Mesothelial cell of epicardium (in vitro differentiated cells): ENCODE measurements at regions not wholly inside any gene's neighbourhood (a gene's known extent, or its start where the extent isn't known, plus 50 kb on each side); places are given as distances from the start of the nearest gene placed in this dataset.

Experiments used
- DNase-seq, 2 experiments: peaks; one replicate each; pipeline ENCODE4 v3.0.0; 2021; ENCODE audit warnings: low spot score in 2 of 2; ENCODE audit not compliant: unreplicated experiment in 2 of 2
- H3K27ac Mint-ChIP-seq: 2 replicates; pipeline ENCODE4 v1.8.0; 2021; ENCODE audit warnings: mixed read lengths
- H3K27me3 Mint-ChIP-seq: 2 replicates; pipeline ENCODE4 v1.8.0; 2021; ENCODE audit warnings: low read depth, mixed read lengths
- H3K36me3 Mint-ChIP-seq: 2 replicates; pipeline ENCODE4 v1.8.0; 2021; ENCODE audit warnings: mixed read lengths
- H3K4me1 Mint-ChIP-seq: 2 replicates; pipeline ENCODE4 v1.8.0; 2021; ENCODE audit warnings: mixed read lengths
- H3K4me3 Mint-ChIP-seq: 2 replicates; pipeline ENCODE4 v1.8.0; 2021; ENCODE audit warnings: mild to moderate bottlenecking, moderate library complexity, mixed read lengths
- H3K9me3 Mint-ChIP-seq: 2 replicates; pipeline ENCODE4 v1.8.0; 2021; ENCODE audit warnings: mixed read lengths
- CTCF ChIP-seq: fragments of 200-600 bp; sonication (generic); IDR thresholded peaks from one replicate; pipeline ENCODE4 v1.5.0; 2021; ENCODE audit warnings: antibody characterized with exemption; ENCODE audit not compliant: unreplicated experiment

DNA sequence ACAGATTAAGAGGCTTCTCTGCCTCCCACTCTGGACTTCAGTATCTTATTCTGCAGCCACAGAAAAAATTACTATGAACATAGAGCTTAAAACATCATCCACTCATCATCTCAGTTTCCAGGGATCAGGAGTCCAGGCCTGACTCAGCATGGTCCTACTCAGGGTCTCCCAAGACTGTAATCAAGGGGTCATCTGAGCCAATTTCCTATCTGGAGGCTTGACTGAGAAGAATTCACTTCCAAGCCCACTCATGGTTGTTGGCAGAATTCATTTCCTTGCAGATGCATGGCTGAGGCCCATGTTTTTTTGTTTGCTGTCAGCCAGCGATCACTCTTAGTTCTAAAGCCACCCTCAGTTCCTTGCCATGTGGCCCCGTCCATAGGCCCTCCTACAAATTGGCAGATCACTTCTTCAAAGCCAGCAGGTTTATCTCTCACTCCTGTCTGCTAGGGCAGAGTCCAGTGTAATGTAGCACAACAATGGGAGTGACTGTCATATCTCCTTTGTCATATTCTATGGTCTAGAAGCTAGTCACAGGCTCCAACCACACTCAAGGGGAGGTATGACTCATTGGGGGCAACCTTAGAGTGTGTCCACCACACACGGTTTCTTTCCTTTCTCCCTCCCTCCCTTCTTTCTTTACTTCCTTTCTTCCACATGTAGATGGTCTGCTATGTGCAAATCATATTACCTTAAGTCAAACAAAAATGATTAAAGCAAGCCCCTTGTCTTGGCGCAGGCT, 251.6 kb downstream of the QDPR start:
- TF ChIP-seq CTCF, result no peak
- Mint-ChIP-seq H3K4me1 (no peaks in the 10 kb centered on the region), H3K4me3 (no peak overlapping the region), H3K36me3 (no peaks in the 10 kb centered on the region), H3K9me3 (peaks cover 8% of the 10 kb centered on the region), H3K27me3 (peaks cover 10% of the 10 kb centered on the region), H3K27ac (no peak overlapping the region)
- DNase-seq, result no peak

DNA sequence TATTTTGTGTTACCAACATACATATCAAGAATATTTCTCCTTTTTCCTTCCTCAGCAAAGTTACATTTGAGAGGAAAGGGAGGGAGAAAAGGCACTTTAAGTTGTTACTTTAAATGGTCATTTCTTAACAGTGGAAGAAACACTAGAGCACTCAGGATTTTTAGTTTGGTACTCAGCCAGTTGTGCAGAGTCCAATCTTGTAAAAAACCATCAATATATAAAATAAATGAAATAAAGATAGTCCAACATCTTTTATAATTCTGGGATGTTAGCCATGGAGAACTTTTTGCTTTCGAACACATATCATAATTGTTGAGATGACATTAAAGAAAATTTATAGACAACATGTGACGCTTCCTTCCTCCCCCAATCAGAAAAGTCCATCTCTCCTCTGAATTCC, 253.8 kb downstream of the QDPR start:
- H3K4me3 Mint-ChIP-seq, result no peak overlapping the region
- H3K4me1 Mint-ChIP-seq, result no peaks in the 10 kb centered on the region
- H3K36me3 Mint-ChIP-seq, result no peaks in the 10 kb centered on the region
- no peak overlapping the region for H3K27ac Mint-ChIP-seq
- DNase-seq, result no peak
- peaks cover 5% of the 10 kb centered on the region for H3K27me3 Mint-ChIP-seq
- no peak for TF ChIP-seq CTCF
- H3K9me3 Mint-ChIP-seq, result peaks cover 8% of the 10 kb centered on the region

DNA sequence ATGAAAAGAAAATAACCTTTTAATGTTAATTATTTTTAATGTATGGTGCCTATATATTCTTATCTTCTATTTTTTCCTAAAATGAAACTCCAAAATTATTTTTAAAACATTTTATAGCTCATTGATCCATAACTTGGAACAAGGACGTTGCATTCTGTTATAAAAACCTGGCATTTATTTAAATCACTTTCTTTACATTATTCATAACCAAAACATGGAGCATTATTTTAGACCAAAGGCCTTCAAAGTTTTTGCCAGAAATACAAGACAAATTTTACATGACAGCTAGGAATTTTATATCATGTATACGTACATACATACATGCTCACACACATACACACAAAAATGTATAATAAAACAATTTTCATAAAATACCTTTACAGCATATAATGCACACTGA, 259.8 kb downstream of the QDPR start:
- no peak overlapping the region for H3K4me3 Mint-ChIP-seq
- no peaks in the 10 kb centered on the region for H3K9me3 Mint-ChIP-seq
- H3K27me3 Mint-ChIP-seq, result peaks cover 5% of the 10 kb centered on the region
- H3K27ac Mint-ChIP-seq, result no peak overlapping the region
- TF ChIP-seq CTCF, result no peak
- H3K4me1 Mint-ChIP-seq, result no peaks in the 10 kb centered on the region
- no peak for DNase-seq
- no peaks in the 10 kb centered on the region for H3K36me3 Mint-ChIP-seq

DNA sequence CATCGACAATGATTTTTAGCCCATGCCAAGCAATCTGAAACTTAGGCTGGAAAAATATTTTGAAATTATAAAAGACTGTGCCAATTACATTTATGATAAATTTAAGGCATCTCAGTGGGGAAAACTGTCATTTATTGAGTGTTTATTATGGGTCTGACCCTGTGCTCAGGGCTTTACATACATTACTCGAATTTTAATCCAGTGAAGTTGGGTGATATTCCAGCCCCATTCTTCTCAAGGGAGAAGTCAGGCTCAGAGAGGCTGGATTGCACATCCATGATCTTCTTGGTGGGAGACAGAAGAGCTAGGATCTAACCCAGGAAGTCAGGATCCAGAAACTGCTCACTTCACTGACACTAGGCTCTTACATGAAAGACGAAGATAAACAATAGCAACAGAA, 260.8 kb downstream of the QDPR start:
- Mint-ChIP-seq H3K27ac (no peak overlapping the region), H3K36me3 (no peaks in the 10 kb centered on the region), H3K27me3 (peaks cover 5% of the 10 kb centered on the region), H3K9me3 (no peaks in the 10 kb centered on the region), H3K4me3 (no peak overlapping the region), H3K4me1 (peaks cover 1% of the 10 kb centered on the region)
- no peak for DNase-seq
- no peak for TF ChIP-seq CTCF

DNA sequence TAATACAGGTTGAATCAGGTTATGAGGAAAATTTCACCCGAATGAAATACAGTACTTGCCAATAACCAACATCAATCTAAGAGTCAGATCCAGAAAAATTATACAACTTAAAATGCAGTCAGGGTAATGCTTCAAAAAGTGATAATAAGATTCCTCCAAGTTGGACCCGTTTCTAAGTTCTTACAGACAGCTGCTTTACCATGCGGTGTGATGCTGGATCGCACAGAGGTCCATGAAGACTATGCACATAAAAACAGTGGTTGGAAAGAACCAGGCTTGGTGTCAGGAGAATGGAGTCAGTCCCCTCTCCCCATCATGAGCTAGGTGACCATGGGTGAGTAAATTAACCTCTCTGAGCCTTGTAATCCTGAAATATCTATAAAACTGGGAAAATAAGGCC, 261.3 kb downstream of the QDPR start:
- TF ChIP-seq CTCF, result no peak
- Mint-ChIP-seq H3K4me1 (peaks cover 1% of the 10 kb centered on the region), H3K36me3 (no peaks in the 10 kb centered on the region), H3K4me3 (no peak overlapping the region), H3K27ac (no peak overlapping the region), H3K9me3 (no peaks in the 10 kb centered on the region), H3K27me3 (peaks cover 2% of the 10 kb centered on the region)
- no peak for DNase-seq

GRCh38 chr4:17246656-17247055, 265.2 kb downstream of the QDPR start:
- no peaks in the 10 kb centered on the region for H3K27me3 Mint-ChIP-seq
- H3K9me3 Mint-ChIP-seq, result no peaks in the 10 kb centered on the region
- no peak for TF ChIP-seq CTCF
- no peak for DNase-seq
- H3K4me1 Mint-ChIP-seq, result peaks cover 1% of the 10 kb centered on the region
- no peak overlapping the region for H3K27ac Mint-ChIP-seq
- no peaks in the 10 kb centered on the region for H3K36me3 Mint-ChIP-seq
- H3K4me3 Mint-ChIP-seq, result no peak overlapping the region
